ENCODE measurements at regions not wholly inside any gene's neighbourhood (a gene's known extent, or its start where the extent isn't known, plus 50 kb on each side); places are given as distances from the start of the nearest gene placed in this dataset.
A peak's percentile ranks its signal among the peaks of the same experiment; 100 is the strongest.

DNA sequence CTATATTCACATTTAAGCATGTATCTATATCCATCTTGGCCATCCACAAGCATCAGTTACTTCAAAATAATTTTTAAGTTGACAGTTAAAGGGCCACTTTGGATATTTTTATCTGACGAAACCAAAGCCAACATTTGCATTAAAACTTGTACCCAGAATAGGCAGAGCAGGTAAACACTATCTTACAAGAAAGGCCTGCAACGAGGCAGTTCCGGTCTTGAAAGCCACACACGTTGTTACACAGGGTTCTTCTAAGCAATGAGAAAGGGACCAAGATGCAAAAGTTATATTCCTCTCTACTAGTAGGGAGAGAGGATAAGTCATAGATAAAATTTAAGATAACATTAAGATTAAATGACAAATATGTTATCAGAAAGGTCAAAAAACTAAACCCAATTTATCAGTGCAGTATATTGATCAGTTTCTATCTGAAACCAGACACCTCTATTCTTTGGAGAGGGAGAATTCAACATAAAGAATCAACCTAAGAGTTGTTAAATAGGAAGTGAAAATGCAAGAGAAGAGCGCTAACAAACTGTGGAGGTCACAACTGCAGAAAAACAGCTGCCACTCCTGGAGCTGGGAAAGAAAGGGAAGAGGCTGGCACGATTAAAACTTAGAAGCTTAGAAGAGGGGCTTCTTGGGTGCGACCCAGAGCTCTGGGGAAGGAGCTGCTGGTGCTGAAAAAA is 701.3 kb downstream of the TNS3 start:
- no peak overlapping the region for H3K4me3 ChIP-seq (ENCODE audit: low read length)
- TF ChIP-seq, protein P1, sequence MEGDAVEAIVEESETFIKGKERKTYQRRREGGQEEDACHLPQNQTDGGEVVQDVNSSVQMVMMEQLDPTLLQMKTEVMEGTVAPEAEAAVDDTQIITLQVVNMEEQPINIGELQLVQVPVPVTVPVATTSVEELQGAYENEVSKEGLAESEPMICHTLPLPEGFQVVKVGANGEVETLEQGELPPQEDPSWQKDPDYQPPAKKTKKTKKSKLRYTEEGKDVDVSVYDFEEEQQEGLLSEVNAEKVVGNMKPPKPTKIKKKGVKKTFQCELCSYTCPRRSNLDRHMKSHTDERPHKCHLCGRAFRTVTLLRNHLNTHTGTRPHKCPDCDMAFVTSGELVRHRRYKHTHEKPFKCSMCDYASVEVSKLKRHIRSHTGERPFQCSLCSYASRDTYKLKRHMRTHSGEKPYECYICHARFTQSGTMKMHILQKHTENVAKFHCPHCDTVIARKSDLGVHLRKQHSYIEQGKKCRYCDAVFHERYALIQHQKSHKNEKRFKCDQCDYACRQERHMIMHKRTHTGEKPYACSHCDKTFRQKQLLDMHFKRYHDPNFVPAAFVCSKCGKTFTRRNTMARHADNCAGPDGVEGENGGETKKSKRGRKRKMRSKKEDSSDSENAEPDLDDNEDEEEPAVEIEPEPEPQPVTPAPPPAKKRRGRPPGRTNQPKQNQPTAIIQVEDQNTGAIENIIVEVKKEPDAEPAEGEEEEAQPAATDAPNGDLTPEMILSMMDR (conservative IDR thresholded peaks at IDR 0.05; ENCODE audit: low read depth, low read length): no peak
- no peak for DNase-seq (ENCODE audit: low read depth)

DNA sequence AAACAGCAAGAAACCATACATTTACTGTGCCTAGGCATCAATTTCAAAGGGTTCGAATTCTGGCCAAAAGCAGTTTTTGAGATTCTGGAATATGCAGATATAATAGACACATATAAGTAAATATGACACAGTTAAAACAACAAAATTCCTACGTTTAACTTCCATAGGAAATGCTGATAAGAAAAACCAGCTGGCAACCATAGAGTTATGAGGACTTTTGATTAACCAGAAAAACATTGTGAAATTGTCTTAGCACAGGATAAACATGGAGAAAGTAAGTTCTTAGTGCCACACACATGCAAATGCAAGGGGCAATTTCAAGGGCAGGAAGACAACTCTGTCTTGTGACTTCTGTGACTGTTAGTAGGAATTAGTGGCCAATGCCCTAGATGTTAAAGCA is 702.1 kb downstream of the TNS3 start:
- DNase-seq (ENCODE audit: low read depth): no peak
- TF ChIP-seq, protein P1 (conservative IDR thresholded peaks at IDR 0.05; ENCODE audit: low read depth, low read length): no peak
- no peak overlapping the region for H3K4me3 ChIP-seq (ENCODE audit: low read length)

DNA sequence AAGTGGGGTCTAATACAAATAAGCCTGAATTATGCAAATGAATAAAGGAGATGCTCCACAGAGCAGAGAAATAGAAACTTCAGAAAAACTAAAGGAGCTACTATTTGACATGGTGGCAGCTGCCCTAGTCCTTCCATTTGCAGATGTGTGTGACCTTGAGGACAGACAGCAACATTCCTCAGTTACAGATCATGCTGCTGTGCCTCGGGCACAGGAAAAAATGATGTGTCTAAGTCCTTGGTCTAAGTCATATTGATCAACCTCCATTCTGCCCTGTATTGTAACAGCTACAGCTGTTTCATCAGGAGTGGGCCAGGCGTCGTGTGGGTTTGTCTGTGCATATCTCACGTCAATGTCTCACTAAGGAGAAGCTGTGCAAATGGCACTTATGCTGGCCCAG is 710.4 kb downstream of the TNS3 start:
- TF ChIP-seq, protein P1 (conservative IDR thresholded peaks at IDR 0.05; ENCODE audit: low read depth, low read length): no peak
- H3K4me3 ChIP-seq (ENCODE audit: low read length): no peak overlapping the region
- DNase-seq (ENCODE audit: low read depth): no peak

DNA sequence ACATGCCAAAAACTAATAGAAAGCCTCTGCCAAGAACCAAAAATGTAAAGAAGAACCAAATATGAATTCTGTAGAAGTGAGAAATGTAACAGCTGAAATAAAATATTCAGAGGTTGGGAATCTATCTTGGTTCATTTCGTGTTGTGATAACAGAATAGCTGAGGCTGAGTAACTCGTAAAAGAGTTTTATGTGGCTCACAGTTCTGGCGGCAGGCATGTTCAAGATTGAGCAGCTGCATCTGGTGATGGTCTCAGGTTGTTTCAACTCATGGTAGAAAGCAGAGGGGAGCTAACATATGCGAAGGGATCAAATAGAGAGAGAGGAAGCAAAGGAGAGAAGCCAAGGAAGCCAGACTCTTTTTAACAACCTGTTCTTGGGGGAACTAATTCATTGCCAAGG is 717.2 kb downstream of the TNS3 start:
- DNase-seq (ENCODE audit: low read depth): no peak
- H3K4me3 ChIP-seq (ENCODE audit: low read length): no peak overlapping the region

DNA sequence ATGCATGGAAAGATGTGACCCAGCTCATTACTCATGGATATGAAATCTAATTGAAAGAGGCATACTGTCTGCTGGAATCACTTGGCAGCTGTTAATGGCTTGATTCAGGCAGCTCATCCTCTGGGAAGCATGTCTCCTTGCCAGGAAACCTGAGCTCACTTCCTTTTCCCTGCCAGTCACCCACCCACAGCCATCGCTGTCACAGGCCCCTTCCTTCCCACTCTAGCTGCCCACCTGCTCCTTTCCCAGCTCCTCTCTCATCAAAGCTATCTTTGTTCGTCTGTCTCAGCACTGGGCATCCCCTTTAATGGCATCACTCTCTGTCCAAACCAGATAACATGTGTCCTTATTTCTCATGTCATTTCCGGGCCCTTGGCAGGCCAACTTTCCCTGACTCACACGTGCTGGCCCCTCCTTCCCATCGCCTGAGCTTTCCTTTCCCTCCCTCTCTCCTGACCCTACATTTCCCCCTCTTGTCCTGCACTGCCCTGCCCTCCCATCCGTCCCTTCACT is 721.9 kb downstream of the TNS3 start:
- H3K4me3 ChIP-seq (ENCODE audit: low read length): no peak overlapping the region
- TF ChIP-seq, protein P1 (conservative IDR thresholded peaks at IDR 0.05; ENCODE audit: low read depth, low read length): no peak
- DNase-seq (ENCODE audit: low read depth): no peak

More for the DNA sequence above, 717.2 kb downstream of the TNS3 start:
- TF ChIP-seq, protein P1 (conservative IDR thresholded peaks at IDR 0.05; ENCODE audit: low read depth, low read length): no peak

DNA sequence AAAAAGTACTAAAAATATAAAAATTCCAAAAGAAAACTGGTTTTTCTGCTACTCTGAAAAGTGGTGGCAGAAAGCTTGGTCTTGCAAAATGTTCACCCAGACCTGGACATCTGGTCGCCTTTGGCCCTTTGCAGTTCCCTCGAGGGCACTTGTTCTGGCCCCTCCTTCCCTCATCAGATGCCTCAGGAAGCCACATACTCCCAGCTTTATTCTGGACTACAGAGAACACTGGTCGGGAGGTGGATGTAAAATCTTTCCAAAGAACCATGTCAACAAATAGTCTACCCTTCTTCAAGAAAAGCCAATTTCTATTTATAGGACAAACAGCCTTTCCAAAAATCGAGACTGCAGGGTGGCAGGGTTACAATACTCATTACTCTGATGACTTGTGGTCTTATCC is 726.1 kb downstream of the TNS3 start:
- H3K4me3 ChIP-seq (ENCODE audit: low read length): no peak overlapping the region
- no peak for DNase-seq (ENCODE audit: low read depth)
- TF ChIP-seq, protein P1 (conservative IDR thresholded peaks at IDR 0.05; ENCODE audit: low read depth, low read length): no peak

DNA sequence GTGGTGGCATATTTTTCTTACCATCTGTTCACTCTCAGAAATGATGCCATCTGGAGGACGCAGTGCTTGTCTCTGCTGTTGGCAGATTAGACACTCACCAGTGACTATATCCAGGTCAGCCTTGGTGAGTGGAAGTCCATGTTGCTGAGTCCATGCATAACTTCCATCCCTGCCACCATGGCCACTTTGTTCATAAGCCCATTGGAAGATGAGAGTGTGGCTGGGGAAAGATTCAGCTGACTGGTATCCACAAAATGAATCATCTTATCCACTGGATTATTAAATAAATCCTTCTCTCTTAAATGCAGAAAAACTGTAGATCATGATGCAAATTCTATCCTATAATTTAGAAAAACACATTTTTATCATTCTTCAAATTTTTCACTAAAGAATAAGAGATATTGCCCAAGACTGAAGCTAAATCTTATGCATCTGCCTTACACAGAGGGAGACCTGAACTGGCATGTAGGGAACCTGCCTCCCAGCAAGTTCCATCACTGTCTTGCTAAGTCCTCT is 726.9 kb downstream of the TNS3 start:
- TF ChIP-seq, protein P1 (conservative IDR thresholded peaks at IDR 0.05; ENCODE audit: low read depth, low read length): no peak
- peak; percentile 25 for DNase-seq (ENCODE audit: low read depth)

More for the DNA sequence above, 726.9 kb downstream of the TNS3 start:
- no peak overlapping the region for H3K4me3 ChIP-seq (ENCODE audit: low read length)

Data from retinal pigment epithelial cell (primary cell).